Suprapubic skin (tissue), 3 donors: ENCODE measurements at regions not wholly inside any gene's neighbourhood (a gene's known extent, or its start where the extent isn't known, plus 50 kb on each side); places are given as distances from the start of the nearest gene placed in this dataset.
"Not testable (repeated sequence)": the region's sequence is repeated elsewhere in the genome, so short reads cannot be mapped to it uniquely, and the experiment has no call there.

Experiments used
- CTCF ChIP-seq, 2 donors: fragments of 200-600 bp in 1 of 2; fragments of 450-650 bp in 1 of 2; sonication (generic) in 1 of 2; IDR thresholded peaks; one replicate each; pipeline ENCODE4 v1.5.1; 2016 to 2019; ENCODE audit warnings: antibody characterized with exemption in 2 of 2, mild to moderate bottlenecking in 1 of 2, moderate library complexity in 1 of 2
- POLR2A ChIP-seq, 2 donors: fragments of 450-650 bp; IDR thresholded peaks; one replicate each; pipeline ENCODE4 v1.6.1; 2017; ENCODE audit warnings: antibody characterized with exemption in 2 of 2, mild to moderate bottlenecking in 2 of 2, moderate library complexity in 2 of 2

- TF ChIP-seq CTCF, POLR2A (IDR thresholded peaks at IDR 0.05): not testable (repeated sequence)
These were observed 172.0 kb upstream of the ZNF337 start for GRCh38 chr20:25868650-25868979.
